ENCODE measurements at regions not wholly inside any gene's neighbourhood (a gene's known extent, or its start where the extent isn't known, plus 50 kb on each side); places are given as distances from the start of the nearest gene placed in this dataset.

GRCh38 chr13:88461272-88462009, 790.3 kb downstream of the SLITRK5 start:
- Histone ChIP-seq H3K36me3 (ENCODE audit: control insufficient read depth, low read length) (no peaks in the 10 kb centered on the region), H3K27ac (ENCODE audit: low read depth, low read length) (no peak overlapping the region), H3K4me1 (ENCODE audit: control insufficient read depth, low read length) (peaks cover 2% of the 10 kb centered on the region; the same call in 1 of the 2 replicates), H3K9me2 (replicated peaks; ENCODE audit: control insufficient read depth, low read length) (no peaks in the 10 kb centered on the region), H3K27me3 (ENCODE audit: control insufficient read depth, low read length) (no peaks in the 10 kb centered on the region), H3K79me2 (ENCODE audit: control insufficient read depth, low read length) (no peaks in the 10 kb centered on the region), H4K20me1 (ENCODE audit: control insufficient read depth, insufficient read depth, low read depth, low read length) (no peaks in the 10 kb centered on the region), H3K4me2 (ENCODE audit: low read length) (no peak overlapping the region), H3K9me3 (ENCODE audit: control insufficient read depth, insufficient read depth, low read length) (no peaks in the 10 kb centered on the region), H3F3A (ENCODE audit: control insufficient read depth, insufficient read depth) (no peaks in the 10 kb centered on the region), H3K4me3 (ENCODE audit: low read length) (no peak overlapping the region)
- TF ChIP-seq CTCF (IDR thresholded peaks at IDR 0.05; ENCODE audit: low read depth, low read length, poor library complexity, severe bottlenecking) (no peak), EZH2phosphoT487 (IDR thresholded peaks at IDR 0.05; ENCODE audit: borderline replicate concordance, low read length) (no peak)

- no peak overlapping the region for H3K4me2 ChIP-seq (ENCODE audit: low read length)
- no peaks in the 10 kb centered on the region for H3F3A ChIP-seq (ENCODE audit: control insufficient read depth, insufficient read depth)
- H3K4me3 ChIP-seq (ENCODE audit: low read length), result no peak overlapping the region
- H3K27me3 ChIP-seq (ENCODE audit: control insufficient read depth, low read length), result no peaks in the 10 kb centered on the region
- H3K4me1 ChIP-seq (ENCODE audit: control insufficient read depth, low read length), result peaks cover 2% of the 10 kb centered on the region; the same call in 1 of the 2 replicates
- H3K79me2 ChIP-seq (ENCODE audit: control insufficient read depth, low read length), result no peaks in the 10 kb centered on the region
- no peaks in the 10 kb centered on the region for H3K36me3 ChIP-seq (ENCODE audit: control insufficient read depth, low read length)
- no peak overlapping the region for H3K27ac ChIP-seq (ENCODE audit: low read depth, low read length)
- H4K20me1 ChIP-seq (ENCODE audit: control insufficient read depth, insufficient read depth, low read depth, low read length), result no peaks in the 10 kb centered on the region
- H3K9me3 ChIP-seq (ENCODE audit: control insufficient read depth, insufficient read depth, low read length), result no peaks in the 10 kb centered on the region
- TF ChIP-seq CTCF (IDR thresholded peaks at IDR 0.05; ENCODE audit: low read depth, low read length, poor library complexity, severe bottlenecking) (no peak), EZH2phosphoT487 (IDR thresholded peaks at IDR 0.05; ENCODE audit: borderline replicate concordance, low read length) (no peak)
- no peaks in the 10 kb centered on the region for H3K9me2 ChIP-seq (replicated peaks; ENCODE audit: control insufficient read depth, low read length)
Measured at GRCh38 chr13:88464851-88465250, 793.7 kb downstream of the SLITRK5 start.

GRCh38 chr13:88472316-88472715, 801.1 kb downstream of the SLITRK5 start:
- Histone ChIP-seq H3K4me2 (ENCODE audit: low read length) (no peak overlapping the region), H3K4me3 (ENCODE audit: low read length) (no peak overlapping the region), H3F3A (ENCODE audit: control insufficient read depth, insufficient read depth) (no peaks in the 10 kb centered on the region), H3K27me3 (ENCODE audit: control insufficient read depth, low read length) (no peaks in the 10 kb centered on the region), H3K4me1 (ENCODE audit: control insufficient read depth, low read length) (no peaks in the 10 kb centered on the region), H4K20me1 (ENCODE audit: control insufficient read depth, insufficient read depth, low read depth, low read length) (no peaks in the 10 kb centered on the region), H3K9me3 (ENCODE audit: control insufficient read depth, insufficient read depth, low read length) (no peaks in the 10 kb centered on the region), H3K27ac (ENCODE audit: low read depth, low read length) (no peak overlapping the region), H3K79me2 (ENCODE audit: control insufficient read depth, low read length) (no peaks in the 10 kb centered on the region), H3K9me2 (replicated peaks; ENCODE audit: control insufficient read depth, low read length) (no peaks in the 10 kb centered on the region), H3K36me3 (ENCODE audit: control insufficient read depth, low read length) (no peaks in the 10 kb centered on the region)
- TF ChIP-seq CTCF (IDR thresholded peaks at IDR 0.05; ENCODE audit: low read depth, low read length, poor library complexity, severe bottlenecking), result no peak
- TF ChIP-seq EZH2phosphoT487 (IDR thresholded peaks at IDR 0.05; ENCODE audit: borderline replicate concordance, low read length), result no peak
